GM06990 (cell line): ENCODE measurements at regions not wholly inside any gene's neighbourhood (a gene's known extent, or its start where the extent isn't known, plus 50 kb on each side); places are given as distances from the start of the nearest gene placed in this dataset.

Experiments used
- DNase-seq: peaks from one replicate; pipeline ENCODE4 v3.0.0-alpha.2; 2011; ENCODE audit not compliant: insufficient read length; ENCODE audit errors: extremely low read depth
- H3K27me3 ChIP-seq: replicated peaks from 2 replicates; pipeline ENCODE4 v1.6.0; 2011; ENCODE audit warnings: low read length; ENCODE audit not compliant: control insufficient read depth, insufficient read depth
- H3K36me3 ChIP-seq: 2 replicates; pipeline ENCODE4 v1.5.1; 2011; ENCODE audit warnings: low read length; ENCODE audit not compliant: control insufficient read depth, insufficient read depth
- H3K4me3 ChIP-seq: replicated peaks from 2 replicates; pipeline ENCODE4 v1.5.1; 2011; ENCODE audit warnings: low read depth, mild to moderate bottlenecking, control low read depth, low read length
- TF ChIP-seq, protein P1 (sequence below): IDR thresholded peaks from 2 replicates; pipeline ENCODE4 v1.5.1; 2011; ENCODE audit warnings: low read length, control low read depth, mild to moderate bottlenecking, inconsistent platforms; ENCODE audit not compliant: insufficient read depth, poor library complexity, severe bottlenecking

DNA sequence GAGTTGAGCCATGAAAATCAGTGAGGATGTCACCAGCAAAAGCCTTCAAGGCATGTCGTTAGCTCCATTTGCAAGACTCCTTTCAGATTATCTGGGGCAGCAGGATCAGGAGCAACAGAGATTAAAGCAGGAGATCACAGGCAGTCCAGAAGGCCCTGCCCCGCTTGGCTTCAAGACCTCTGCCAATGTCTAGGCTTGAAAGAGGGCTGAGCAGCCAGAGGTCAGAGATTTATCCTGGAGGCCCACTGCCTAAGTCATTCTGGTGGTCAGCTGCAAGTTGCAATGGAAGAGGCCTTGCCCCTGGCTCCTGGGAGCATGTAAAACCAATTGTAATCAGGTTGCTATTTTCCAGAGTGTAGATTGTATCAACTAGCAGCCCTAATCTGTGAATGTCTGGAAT is 416.5 kb downstream of the BCL11A start:
- TF ChIP-seq, protein P1, sequence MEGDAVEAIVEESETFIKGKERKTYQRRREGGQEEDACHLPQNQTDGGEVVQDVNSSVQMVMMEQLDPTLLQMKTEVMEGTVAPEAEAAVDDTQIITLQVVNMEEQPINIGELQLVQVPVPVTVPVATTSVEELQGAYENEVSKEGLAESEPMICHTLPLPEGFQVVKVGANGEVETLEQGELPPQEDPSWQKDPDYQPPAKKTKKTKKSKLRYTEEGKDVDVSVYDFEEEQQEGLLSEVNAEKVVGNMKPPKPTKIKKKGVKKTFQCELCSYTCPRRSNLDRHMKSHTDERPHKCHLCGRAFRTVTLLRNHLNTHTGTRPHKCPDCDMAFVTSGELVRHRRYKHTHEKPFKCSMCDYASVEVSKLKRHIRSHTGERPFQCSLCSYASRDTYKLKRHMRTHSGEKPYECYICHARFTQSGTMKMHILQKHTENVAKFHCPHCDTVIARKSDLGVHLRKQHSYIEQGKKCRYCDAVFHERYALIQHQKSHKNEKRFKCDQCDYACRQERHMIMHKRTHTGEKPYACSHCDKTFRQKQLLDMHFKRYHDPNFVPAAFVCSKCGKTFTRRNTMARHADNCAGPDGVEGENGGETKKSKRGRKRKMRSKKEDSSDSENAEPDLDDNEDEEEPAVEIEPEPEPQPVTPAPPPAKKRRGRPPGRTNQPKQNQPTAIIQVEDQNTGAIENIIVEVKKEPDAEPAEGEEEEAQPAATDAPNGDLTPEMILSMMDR = no peak
- Histone ChIP-seq H3K27me3 (no peaks in the 10 kb centered on the region; the same call in 1 of the 2 replicates), H3K36me3 (no peaks in the 10 kb centered on the region), H3K4me3 (no peak overlapping the region)
- DNase-seq = no peak

DNA sequence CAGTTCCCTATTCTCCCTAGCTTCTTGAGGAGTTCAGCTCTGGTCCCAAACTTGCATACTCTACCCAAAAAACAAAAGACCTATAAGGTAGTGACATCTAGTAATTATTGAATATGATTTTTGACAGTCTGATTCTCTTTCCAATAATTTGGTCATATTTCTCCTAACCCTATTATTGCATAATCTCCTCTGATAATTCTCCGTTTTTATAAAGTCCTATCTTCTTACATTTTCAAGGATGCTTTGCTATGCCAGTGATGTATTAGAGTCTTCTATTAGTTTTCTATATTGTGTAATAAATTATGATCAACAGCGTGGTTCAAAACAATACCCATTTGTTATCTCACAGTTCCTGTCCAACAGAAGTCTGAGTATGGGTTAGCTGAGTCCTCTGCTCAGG is 426.3 kb downstream of the BCL11A start:
- no peak overlapping the region for H3K4me3 ChIP-seq
- TF ChIP-seq, protein P1 = no peak
- H3K36me3 ChIP-seq = no peaks in the 10 kb centered on the region
- DNase-seq = no peak
- H3K27me3 ChIP-seq = no peaks in the 10 kb centered on the region; the same call in 1 of the 2 replicates

DNA sequence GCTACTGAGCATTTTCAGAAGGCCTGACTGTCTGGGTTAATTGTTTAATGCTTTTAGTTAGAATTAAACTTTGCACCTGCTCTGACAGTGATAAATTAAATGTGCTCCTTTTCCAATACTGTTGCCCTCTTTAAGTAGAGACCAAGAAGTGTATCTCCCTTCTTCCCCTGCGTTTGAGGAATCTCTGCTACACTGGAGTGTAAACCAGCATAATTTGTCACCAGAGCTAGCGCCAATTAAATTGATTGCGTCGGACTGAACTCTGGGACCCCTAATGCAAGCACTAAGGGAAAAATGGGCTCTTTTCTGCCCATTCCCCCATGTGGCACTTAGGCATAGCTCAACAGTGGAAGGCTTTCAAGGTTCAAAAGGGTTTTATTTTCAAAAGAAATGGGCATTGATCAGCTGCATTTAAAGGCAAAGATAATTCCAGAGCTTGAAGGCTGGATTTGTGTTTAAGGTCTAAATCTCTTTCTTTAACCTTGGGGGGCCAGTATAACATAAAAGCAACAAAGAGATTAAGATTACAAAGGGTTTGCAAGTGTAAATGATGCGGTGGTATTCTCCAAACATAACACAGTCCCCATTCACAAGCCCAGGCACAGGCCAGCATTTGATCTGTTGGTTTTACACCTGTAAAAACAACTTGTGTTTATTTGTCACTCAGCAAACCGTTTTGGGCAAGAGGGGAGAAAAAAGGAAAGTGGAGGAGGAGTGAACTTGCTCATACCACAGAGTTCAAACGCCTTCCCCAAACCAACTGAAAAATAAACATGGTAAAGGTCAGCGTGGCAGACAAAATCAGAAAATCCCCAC is 427.6 kb downstream of the BCL11A start:
- DNase-seq = no peak
- TF ChIP-seq, protein P1 = no peak
- H3K27me3 ChIP-seq = no peaks in the 10 kb centered on the region; the same call in 1 of the 2 replicates

DNA sequence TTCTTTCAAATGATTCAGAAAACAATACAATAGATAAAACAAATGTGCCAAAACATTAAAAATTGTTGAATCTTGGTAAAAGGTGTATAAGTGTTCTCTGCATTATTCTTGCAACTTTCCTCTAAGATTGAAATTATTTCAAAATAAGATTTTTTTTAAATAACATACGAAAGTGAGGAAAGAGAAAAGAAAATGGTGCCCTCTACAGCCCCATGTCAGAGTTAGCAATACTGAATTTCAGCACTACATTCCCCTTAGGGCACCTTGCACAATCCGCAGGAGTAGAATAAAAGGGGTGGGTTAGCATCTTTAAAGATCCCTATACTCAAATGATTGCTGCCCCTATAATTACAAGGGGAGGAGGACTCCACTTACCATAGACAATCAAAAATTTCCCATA is 433.7 kb downstream of the BCL11A start:
- Histone ChIP-seq H3K36me3 (no peaks in the 10 kb centered on the region), H3K4me3 (no peak overlapping the region), H3K27me3 (no peaks in the 10 kb centered on the region)
- TF ChIP-seq, protein P1 = peak; percentile 13
- no peak for DNase-seq

More for the DNA sequence above, 427.6 kb downstream of the BCL11A start:
- Histone ChIP-seq H3K36me3 (no peaks in the 10 kb centered on the region), H3K4me3 (no peak overlapping the region)

DNA sequence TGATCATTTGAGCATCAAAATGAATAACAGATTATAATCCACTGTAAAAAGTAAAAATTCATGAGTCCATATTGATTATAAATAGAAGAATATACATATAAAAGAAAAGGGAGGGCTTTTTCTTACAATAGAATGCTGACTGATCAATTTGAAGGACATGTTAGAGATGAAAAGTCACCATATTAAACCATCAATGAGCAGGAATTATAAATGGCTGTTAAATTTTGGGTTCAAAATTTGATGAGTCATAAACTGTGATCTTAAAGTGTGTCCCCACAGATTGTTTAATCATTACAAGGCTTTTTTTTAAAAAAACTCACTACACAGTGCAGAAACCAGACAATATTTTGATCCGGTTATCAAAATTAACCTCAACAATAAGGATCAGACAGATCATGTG is 434.5 kb downstream of the BCL11A start:
- H3K36me3 ChIP-seq = no peaks in the 10 kb centered on the region
- H3K27me3 ChIP-seq = no peaks in the 10 kb centered on the region
- H3K4me3 ChIP-seq = no peak overlapping the region
- TF ChIP-seq, protein P1 = no peak
- DNase-seq = no peak
